ENCODE measurements at regions not wholly inside any gene's neighbourhood (a gene's known extent, or its start where the extent isn't known, plus 50 kb on each side); places are given as distances from the start of the nearest gene placed in this dataset.

DNA sequence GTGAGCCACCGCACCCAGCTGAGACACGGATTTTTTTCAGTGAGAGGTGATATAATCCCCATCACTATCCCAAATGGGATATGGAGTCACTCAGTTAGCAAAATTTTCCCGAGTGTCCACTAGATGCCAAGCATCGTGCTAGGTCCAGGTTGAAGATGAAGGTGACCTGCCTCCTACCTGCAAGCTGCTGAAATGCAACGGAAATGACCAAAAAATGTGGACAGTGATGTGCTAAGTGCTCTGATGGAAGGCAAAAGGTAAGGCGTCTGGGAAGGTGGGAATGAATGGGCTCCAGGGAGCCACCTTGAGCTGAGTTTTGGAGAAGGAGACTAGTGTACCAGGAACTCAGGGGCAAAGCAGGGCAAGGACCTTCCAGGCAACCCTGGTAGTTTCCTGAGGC lies 64.6 kb downstream of the CALM1 start:
- dilution Hi-C loops (cut with MboI; ENCODE audit: extremely low pct_ligation_motif_present, low sequenced_read_pairs) (no loop called here), intact Hi-C loops (cut with micrococcal nuclease) (no loop called here)
- Histone ChIP-seq H3K9me3 (replicated peaks; ENCODE audit: control insufficient read depth, insufficient read depth, low read length) (no peaks in the 10 kb centered on the region), H3K9ac (replicated peaks; ENCODE audit: extremely low read depth, insufficient read depth, low read length) (no peak overlapping the region), H3K27me3 (ENCODE audit: control insufficient read depth in 2 of 2, insufficient read depth in 2 of 2, low read length in 2 of 2) (peaks cover 0 to 18% of the 10 kb centered on the region in 2 experiments), H3K9me1 (replicated peaks; ENCODE audit: control insufficient read depth, extremely low read depth, insufficient read depth, low read length) (no peaks in the 10 kb centered on the region), H3K79me2 (ENCODE audit: control insufficient read depth, insufficient read depth, low read length) (no peaks in the 10 kb centered on the region), H3K27ac (ENCODE audit: insufficient read depth, low read depth, low read length) (no peak overlapping the region), H3K4me2 (ENCODE audit: insufficient read depth, low read length) (no peak overlapping the region), H3K4me3 (replicated peaks in 1 of 3; ENCODE audit: insufficient read depth in 1 of 3, low read depth in 1 of 3, low read length in 3 of 3) (no peak overlapping the region), H3K4me1 (ENCODE audit: control insufficient read depth, extremely low read depth, insufficient read depth, low read length) (no peaks in the 10 kb centered on the region), H4K20me1 (replicated peaks; ENCODE audit: control insufficient read depth, extremely low read depth, insufficient read depth, low read length) (no peaks in the 10 kb centered on the region), H2AFZ (ENCODE audit: low read depth, low read length) (no peak overlapping the region), H3K36me3 (ENCODE audit: control insufficient read depth in 2 of 2, extremely low read depth in 1 of 2, insufficient read depth in 2 of 2, low read length in 2 of 2) (no peaks in the 10 kb centered on the region)
- POLR2A ChIA-PET: no interaction called here
- BruUV-seq (replicated peaks): no TSS peak
- FAIRE-seq (no peak), DNase-seq (ENCODE audit: low read depth, low spot score) (no peak)
- TF ChIP-seq EZH2 (IDR thresholded peaks at IDR 0.05; ENCODE audit: borderline replicate concordance, low read depth, low read length, severe bottlenecking): no peak
- TF ChIP-seq POLR2AphosphoS5 (IDR thresholded peaks at IDR 0.05; ENCODE audit: insufficient read depth, low read depth, low read length): no peak
- TF ChIP-seq FOS (IDR thresholded peaks at IDR 0.05; ENCODE audit: borderline replicate concordance, insufficient read depth, low read length): no peak
- no peak for TF ChIP-seq POLR2A (IDR thresholded peaks at IDR 0.05; ENCODE audit: low read depth, low read length)
- TF ChIP-seq, protein P1, sequence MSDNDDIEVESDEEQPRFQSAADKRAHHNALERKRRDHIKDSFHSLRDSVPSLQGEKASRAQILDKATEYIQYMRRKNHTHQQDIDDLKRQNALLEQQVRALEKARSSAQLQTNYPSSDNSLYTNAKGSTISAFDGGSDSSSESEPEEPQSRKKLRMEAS (IDR thresholded peaks at IDR 0.05; ENCODE audit: insufficient read depth, insufficient read length): no peak
- no peak for TF ChIP-seq JUN (IDR thresholded peaks at IDR 0.05; ENCODE audit: borderline replicate concordance, insufficient read depth, insufficient read length, low read depth)
- TF ChIP-seq, protein P2, sequence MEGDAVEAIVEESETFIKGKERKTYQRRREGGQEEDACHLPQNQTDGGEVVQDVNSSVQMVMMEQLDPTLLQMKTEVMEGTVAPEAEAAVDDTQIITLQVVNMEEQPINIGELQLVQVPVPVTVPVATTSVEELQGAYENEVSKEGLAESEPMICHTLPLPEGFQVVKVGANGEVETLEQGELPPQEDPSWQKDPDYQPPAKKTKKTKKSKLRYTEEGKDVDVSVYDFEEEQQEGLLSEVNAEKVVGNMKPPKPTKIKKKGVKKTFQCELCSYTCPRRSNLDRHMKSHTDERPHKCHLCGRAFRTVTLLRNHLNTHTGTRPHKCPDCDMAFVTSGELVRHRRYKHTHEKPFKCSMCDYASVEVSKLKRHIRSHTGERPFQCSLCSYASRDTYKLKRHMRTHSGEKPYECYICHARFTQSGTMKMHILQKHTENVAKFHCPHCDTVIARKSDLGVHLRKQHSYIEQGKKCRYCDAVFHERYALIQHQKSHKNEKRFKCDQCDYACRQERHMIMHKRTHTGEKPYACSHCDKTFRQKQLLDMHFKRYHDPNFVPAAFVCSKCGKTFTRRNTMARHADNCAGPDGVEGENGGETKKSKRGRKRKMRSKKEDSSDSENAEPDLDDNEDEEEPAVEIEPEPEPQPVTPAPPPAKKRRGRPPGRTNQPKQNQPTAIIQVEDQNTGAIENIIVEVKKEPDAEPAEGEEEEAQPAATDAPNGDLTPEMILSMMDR (IDR thresholded peaks at IDR 0.05; ENCODE audit: extremely low read depth in 1 of 2, insufficient read depth in 1 of 2, low read depth in 1 of 2, low read length in 2 of 2): no peak
- no peak for TF ChIP-seq MYC (IDR thresholded peaks at IDR 0.05; ENCODE audit: low read depth, low read length)
- TF ChIP-seq GATA2 (IDR thresholded peaks at IDR 0.05; ENCODE audit: insufficient read depth, insufficient read length, low read depth, low read length): no peak
- CTCF ChIA-PET: interaction anchor here (1.6 to 3.8 kb wide), 2 partner anchors 17 to 62 kb away, joined by 4 to 13 read pairs; no protein-coding TSS in a partner anchor

Measured in endothelial cell of umbilical vein (primary cell).